GM19324 (cell line): ENCODE measurements at regions not wholly inside any gene's neighbourhood (a gene's known extent, or its start where the extent isn't known, plus 50 kb on each side); places are given as distances from the start of the nearest gene placed in this dataset.

Experiments used
- ATAC-seq: cut with Tn5 transposase; IDR thresholded peaks from one replicate; pipeline ENCODE4 v1.9.1; 2021; ENCODE audit warnings: mild to moderate bottlenecking, moderate library complexity; ENCODE audit not compliant: unreplicated experiment, low FRiP score

DNA sequence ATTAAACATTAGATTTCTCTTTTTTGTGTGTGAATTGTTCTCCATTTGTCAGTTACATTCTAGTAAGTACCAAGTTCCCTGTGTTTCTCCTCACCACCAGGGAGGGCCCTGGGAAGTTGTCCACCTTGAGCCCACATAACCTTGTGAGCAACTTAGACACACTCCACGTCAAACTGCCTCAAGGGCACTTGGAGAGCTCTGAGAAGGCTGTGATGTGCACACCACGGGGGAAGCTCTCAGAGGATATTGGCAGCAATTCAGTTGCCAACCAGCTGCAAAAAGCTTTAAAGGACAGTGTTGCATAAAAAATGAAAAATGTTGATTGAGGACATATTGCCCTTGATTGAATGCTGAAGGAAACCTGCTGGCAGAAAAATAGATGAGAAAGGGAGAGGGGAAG is 743.6 kb downstream of the RNF144A start:
- no peak for ATAC-seq

DNA sequence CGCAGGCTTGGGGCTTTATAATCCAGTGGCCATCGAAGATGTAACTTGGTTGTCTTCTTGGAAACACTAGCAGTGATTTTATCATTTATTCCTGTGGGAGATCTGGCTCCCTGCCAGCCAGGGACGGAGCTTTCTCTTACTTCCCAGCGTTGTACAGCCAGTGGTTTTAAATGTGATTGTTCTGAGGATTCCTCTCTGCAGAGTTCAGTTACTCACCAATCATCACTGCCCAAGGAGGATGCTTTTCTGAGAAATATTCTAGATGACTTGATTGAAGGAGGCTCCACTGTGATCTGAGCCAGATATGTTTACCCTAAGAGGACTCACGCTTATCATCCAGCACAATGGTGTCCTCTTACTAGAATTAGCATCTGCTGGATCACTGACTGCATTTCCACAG is 744.3 kb downstream of the RNF144A start:
- ATAC-seq: no peak

DNA sequence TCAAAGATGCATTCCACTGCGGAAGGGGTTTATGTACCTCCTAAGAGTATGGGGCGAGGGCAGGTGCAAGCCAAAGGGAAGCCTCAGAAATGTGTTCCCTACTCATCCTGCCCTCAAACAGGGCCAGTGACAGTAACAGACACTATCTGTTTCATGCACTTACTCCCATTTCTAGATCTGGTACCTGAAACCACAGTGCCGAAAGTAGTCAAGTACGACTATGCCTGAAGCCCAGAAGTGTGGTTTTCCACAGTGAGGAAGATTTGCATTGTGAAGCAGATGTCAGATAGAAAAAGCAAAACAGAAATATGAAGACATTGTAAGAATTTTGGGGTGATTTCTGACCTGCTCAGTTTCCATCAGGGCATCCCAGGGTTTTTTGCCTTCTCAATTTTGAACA is 748.7 kb downstream of the RNF144A start:
- ATAC-seq: no peak

DNA sequence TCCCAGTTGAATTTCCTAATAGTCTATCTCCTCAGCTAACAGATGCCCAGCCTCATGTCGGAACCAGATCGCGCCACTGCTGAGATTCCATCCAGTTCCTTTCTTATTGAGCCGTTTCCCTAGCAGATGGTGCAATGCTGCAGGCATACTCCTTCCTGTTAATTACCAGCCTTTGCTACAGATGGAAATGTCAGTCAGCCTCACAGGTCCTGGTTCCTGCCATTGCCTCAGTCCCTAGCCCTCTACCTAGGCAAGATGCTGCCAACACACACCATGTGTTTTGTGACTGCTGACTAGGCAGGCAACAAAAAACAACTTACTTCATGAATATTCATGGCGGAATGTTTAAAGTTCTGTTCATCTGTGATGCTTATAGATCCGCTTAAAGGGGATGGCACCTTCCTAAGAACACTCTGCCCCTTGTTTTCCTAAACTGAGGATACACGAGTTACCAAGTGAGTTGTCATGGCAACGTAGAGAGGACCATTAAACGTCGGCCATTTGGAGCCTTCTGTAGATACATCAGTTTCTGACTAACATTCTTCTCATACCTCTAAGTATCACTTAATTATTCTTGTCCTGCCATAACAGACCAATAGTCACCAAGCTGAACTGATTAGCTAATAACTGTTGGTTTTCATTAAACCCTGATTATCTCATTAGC is 749.5 kb downstream of the RNF144A start:
- ATAC-seq: no peak

DNA sequence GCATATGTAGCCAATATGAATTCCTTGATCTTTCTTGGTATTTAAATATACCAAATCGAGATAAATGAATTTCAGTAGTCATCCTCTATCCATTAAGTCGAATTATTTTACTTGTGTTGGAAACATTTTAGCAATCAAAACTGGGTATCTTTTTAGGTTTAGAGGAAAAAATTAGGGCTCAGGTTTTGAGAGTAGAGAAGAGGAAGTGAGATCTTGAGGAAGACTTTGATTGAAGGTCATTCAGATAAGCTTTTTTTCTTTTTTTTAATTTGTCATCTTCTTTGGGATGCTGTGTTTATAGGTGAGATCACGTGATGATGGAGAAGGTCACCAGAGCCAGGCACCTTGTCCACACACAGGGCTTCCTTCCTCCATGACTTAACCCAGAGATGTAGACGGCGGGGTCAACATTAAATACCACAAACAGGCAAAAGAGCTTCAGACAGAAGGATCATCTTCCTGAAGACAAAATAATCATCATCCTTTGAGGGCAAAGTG is 750.1 kb downstream of the RNF144A start:
- ATAC-seq: no peak

DNA sequence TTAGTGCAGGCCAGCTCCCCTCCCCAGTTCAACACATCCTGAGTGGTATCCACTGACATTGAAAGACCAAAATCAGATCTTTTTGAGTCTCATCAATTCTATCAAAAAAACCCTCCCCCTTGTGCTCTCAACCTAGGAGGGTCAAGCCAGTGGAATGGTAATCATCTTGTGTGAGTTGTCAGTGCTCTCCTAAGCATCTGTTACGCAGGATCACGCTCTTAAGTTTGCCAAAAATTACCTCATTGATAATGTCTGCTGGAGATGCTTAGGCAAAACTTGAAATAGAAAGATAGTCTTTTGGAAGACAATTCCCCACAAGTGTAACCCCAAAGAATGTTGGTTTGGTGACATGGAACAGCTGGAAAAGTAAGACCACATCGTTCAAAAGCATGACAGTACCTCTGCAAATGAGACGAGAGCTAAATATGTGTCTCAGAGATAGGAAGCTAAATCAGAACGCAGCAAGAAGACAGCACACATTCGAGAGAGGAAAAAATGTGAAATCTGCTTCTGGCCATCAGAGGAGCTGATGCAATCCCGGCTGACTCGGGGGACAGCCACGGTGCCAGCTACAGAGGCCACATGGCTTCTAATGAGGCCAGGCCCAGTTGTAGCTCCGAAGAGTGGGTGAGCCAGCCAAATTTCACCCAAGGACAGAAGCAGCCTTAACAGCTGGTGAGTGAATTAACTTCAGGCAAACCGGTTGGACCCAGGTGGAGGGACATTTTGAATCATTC is 753.9 kb downstream of the RNF144A start:
- no peak for ATAC-seq

DNA sequence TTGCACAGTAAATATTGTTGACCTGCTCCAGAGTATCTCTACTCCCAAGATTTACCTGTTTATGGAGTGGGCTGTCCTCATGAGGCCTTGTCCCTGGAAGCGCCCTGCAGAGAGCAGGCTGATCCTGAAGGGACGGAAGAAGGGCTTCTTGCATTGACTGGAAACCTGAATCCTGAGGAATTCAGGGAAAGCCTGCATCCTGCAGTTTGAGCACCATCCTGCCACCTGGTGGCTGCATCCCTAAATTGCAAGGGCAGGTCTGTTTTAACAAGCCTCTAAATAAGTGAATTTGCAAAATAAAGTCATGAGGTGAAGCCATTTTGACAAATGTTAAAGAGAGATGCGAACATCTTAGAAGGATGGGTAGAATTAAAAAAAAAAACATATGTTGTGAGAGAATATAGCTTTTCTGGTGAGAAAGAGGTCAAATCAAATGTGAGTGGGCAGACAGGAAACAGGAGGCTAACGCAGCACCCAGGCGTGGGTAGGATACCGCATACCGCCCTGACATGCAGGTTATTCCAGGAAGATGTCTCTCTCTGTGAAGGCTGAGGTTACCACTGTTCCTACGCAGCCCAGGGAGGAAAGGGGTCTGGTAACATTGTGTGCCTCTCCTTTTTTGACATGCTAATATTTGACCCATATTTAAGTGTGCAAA is 754.9 kb downstream of the RNF144A start:
- no peak for ATAC-seq

DNA sequence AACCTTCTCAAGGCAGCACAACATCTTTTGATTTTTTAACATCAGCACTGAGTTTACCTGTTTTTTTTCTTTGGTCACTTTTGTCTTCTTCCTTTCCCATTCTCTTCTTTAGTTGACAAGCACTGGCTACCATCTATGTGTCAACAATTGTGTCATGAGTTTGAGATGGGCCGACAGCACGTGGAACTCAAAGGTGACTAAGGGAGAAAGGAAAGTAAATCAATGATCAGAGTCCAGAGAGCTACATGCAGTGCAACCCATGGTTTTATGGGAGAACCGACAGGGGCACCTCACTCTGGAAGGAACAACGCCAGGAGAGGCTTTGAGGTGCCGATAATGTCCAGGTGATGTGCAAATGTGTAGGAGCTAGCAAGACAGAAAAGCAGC is 755.5 kb downstream of the RNF144A start:
- no peak for ATAC-seq

DNA sequence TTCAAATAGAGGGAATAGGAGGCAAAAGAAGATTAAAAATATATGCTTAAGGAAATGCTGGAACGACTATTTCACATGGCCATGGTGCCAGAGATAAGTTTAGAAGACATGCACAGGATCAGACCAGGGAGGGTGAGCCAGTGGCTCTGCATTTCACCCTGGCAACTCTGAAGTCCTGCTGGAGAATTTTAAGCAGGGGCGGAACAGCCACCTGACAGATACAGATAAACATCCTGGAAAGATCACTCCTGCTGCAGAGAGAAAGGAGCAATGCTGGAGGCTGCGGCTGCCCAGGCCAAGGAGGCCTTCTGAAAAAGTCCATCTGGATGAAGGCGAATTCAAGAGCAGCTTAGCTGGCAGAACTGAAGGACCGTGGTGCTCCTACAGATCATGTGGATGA is 755.9 kb downstream of the RNF144A start:
- no peak for ATAC-seq

DNA sequence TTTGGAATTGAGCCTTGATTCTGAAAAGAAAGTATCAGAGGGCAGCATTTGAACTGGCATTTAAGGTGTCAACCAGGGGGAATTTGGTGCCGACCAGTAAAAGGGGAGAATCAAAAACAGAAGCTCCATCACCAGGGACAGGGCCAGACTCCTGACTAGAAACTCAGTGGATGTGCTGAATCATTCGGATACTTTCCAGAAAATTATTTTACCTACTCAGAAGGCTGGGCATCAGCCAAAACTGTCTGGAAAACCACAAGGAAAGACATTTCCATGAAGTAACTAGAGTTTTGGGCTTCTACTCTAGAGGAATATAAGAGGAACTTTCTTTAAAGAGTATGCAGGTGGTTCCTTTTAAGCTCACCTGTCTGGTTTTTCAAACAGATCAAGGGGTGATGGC is 756.6 kb downstream of the RNF144A start:
- no peak for ATAC-seq

DNA sequence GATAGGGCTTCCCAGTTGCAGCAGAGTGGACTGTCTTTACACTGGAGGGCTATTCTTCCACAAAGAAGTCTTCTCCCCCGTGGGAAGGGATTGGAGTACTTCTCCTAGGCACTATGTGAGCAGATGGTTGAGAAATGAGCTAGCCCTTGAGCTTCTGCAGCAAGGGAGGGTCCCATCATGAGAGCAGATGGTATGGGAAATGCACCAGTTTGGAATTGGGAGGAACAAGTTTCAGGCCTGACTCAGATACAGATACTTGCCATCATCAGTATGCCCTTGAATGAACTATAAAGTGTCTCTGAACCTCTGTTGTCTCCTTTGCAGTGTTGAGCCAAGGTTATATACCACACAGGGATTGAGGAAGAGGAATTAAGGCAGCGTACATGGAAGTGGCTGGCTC is 757.4 kb downstream of the RNF144A start:
- no peak for ATAC-seq

DNA sequence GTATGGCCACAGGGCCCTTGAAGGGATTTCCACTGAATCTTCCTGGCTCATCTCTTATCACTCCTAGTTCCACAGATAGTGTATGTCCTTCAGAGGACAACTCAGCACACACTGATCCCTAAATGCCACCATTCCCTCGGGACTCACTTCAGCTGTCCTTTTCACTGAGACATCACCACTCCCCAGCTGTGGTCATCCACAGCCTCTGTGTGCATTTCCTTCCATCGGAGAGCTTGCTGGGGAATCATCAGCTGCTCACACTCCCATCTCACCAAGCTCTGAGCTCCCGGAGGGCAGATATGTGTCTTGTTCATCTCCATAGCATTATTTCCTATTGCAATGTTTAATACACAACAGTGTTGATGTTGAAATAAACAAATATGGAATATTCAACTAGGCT is 759.5 kb downstream of the RNF144A start:
- ATAC-seq: no peak

DNA sequence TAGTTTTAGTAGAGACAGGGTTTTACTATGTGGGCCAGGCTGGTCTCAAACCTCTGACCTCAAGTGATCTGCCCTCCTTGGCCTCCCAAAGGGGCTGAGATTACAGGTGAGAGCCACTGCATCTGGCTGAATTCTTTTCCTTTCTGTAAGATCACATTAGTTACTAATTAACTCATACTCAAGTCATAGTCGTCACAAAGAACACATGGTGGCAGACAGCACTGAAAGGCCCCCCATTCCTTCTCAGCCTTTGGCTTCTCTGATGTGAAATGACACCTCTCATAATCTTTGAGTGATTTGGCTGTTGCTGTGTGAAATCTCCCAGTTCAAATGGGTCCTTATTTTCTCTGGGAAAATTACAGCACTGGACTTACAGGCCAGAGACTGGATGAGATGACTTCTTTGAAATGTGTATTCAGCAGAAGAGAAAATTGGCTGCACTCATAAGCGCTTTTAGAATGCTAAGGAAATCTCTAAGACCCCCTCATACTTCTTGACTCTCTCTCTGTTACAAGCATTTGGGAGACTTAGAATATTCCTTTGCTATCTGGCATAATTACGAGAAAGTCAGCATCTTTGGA is 764.8 kb downstream of the RNF144A start:
- no peak for ATAC-seq

DNA sequence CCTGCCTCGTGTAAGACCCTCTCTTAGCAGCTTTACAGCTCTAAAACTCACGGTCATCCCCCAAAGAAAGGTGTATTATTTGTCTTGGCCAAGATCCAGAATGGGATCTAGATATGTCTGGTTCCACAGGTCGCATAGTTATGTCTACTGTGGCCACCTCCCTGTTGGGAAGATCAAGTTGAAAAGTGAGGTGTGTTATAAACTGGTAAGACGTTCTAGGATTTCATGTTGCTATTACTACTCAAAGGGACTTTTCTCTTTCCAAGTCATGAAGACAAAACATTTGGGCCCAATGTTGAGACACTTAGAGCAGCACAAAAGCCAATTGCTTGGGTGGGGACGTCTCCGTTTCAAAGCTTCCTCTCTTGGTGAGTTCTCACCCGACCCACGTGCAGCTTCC is 766.0 kb downstream of the RNF144A start:
- no peak for ATAC-seq

DNA sequence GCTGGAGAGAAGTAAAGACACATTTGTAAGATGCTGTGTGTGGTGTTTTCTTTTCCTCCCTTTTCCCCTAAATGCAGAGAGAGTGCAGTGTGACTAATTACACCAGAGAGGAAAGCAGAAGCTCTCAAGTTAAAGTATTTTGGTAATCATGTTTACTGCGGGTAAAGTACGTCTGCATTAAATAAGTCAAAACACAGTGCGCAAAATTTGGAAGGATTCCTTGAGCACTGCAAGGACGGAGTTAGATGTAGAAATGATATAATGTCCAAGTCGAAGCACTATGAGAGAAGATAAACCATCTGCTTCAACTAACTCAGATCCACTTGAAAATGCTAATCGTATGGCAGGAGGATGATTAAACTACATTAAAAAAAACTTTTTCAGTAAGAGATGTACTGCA is 766.5 kb downstream of the RNF144A start:
- ATAC-seq: no peak

DNA sequence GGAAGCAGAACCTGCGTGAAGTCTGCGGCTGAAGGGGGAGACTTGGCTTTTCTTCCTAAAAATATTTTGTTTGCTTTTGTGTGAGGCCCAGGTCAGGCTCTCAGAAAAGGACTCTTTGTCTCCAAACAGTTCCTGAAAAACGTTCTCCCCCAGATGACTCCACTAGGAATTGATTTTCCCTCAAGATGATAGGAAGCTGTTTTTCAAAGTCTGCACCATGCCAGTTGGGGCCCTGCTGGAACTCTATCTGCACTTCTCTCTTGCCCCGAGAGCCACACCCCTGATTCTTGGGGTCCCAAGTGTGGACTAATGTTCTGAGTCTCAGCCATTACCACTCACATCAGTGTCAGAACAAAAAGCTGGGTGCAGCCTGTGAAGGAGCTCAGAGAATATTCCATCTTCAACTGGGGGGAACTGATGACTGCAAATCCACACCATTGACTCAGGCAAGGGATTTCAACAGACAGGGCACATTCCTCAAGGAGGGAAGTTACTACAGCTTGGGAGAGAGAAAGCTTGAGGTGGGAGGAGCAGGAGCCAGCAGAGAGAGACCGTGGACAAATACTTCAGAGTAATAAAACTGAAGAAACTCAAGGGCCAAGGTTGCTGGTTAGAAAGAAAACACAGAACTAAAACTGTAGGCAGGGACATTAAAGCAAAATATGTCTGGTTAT is 768.3 kb downstream of the RNF144A start:
- ATAC-seq: no peak

DNA sequence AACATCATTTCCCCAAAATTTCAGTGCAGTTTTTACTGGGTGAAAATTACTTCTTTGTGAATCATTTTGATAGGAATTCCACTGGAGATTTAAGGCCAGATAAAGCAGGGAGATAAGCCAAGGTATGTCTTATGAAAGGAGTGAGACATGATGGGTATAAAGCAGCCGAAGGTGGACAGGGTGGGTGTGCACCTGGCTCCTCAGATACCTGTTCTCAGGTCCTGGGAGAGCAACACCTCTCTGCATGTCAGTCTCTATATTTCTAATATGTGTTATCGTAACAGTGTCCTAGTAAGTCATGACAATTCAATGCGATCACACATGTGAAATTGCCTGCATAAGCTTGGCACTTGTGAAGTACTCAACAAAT is 768.8 kb downstream of the RNF144A start:
- no peak for ATAC-seq

DNA sequence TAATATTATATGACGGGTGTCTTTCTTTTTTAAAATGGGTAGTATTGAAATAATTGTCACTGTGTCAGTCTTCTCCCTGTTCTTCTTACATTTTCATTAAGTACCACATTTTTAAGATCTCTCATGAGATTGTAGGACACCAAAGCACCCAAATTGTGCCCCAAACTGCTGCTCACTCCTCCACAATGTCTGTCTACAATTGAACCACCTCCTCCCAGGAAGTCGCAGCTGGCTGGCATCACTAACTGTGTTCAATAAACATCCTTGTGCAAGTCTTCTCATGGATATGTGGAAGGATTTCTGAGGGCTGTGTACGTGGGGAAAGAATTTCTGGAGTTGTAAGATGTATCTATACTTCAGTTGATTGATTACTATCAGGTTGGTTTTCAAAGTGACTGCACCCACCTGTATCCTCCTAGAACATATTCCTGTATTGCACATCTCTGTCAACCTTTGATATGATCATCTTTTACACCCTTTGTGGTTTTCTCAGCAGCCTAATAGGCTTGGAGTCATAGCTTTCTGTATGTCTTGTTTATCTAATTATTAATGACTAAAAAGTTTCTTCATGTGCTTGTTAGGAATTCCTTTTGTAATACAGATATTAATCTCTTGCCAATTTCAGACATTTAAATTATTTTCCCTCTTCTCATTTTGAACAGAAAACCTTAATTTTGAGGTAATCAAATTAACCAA is 774.9 kb downstream of the RNF144A start:
- no peak for ATAC-seq

DNA sequence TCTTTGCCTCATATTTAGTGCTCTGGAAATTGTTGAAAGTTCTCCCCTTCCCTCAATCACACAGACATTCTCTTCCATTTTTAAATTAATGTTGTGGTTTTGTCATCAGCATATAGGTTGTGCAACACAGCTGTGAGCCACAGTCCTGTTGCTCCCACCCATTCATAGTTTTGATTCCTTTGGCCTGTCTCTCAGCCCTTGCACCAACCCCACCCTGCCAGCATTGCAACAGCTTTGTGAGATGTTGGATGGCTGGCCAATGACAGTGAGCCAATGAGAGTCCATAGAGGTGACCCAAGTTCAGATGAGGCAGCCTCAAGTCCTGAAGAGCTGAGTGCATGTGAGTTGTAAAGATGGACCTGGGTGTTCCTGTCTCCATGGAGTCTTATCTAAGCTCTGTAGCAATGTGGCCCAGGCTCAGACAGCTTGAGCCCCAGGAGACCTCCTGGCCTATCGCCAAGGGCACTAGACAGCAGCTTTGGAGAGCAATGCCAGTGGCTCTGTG is 775.5 kb downstream of the RNF144A start:
- no peak for ATAC-seq
